Cardiac septum (tissue), 1 donor: ENCODE measurements at regions not wholly inside any gene's neighbourhood (a gene's known extent, or its start where the extent isn't known, plus 50 kb on each side); places are given as distances from the start of the nearest gene placed in this dataset.
"Not testable (repeated sequence)": the region's sequence is repeated elsewhere in the genome, so short reads cannot be mapped to it uniquely, and the experiment has no call there.

Experiments
- DNase-seq: peaks from one replicate; pipeline ENCODE4 v3.0.0-alpha.2; 2020; ENCODE audit warnings: low spot score
- intact Hi-C: fragments of 100-400 bp; cut with DNase I; formaldehyde crosslinking; loops from one replicate; pipeline ENCODE4 v1.14.0; 2022
- donor health status: DM: no; HTN: no; CAD: no.

- intact Hi-C loops = no loop called here
- no peak for DNase-seq
Measured at GRCh38 chr10:84571146-84571545, 242.8 kb downstream of the CCSER2 start.

- DNase-seq = no peak
- intact Hi-C loops = no loop called here
Measured at GRCh38 chr10:84574102-84574501, 245.7 kb downstream of the CCSER2 start.

GRCh38 chr10:84581976-84582375, 253.6 kb downstream of the CCSER2 start:
- intact Hi-C loops = no loop called here
- DNase-seq = no peak

- DNase-seq = no peak
- intact Hi-C loops = no loop called here
Measured at GRCh38 chr10:84583501-84583900, 255.1 kb downstream of the CCSER2 start.

GRCh38 chr10:84587789-84588188, 259.4 kb downstream of the CCSER2 start:
- no peak for DNase-seq
- intact Hi-C loops = no loop called here

GRCh38 chr10:84588426-84588825, 260.0 kb downstream of the CCSER2 start:
- intact Hi-C loops = no loop called here
- DNase-seq = no peak

GRCh38 chr10:84588971-84589370, 260.6 kb downstream of the CCSER2 start:
- intact Hi-C loops = no loop called here
- DNase-seq = no peak

GRCh38 chr10:84589526-84590205, 261.3 kb downstream of the CCSER2 start:
- intact Hi-C loops = no loop called here
- no peak for DNase-seq

- no peak for DNase-seq
- intact Hi-C loops = no loop called here
Measured at GRCh38 chr10:84590327-84591193, 262.2 kb downstream of the CCSER2 start.

GRCh38 chr10:84593506-84593905, 265.1 kb downstream of the CCSER2 start:
- intact Hi-C loops = no loop called here
- DNase-seq = no peak

GRCh38 chr10:84596585-84596984, 268.2 kb downstream of the CCSER2 start:
- intact Hi-C loops = no loop called here

GRCh38 chr10:84599254-84599653, 270.9 kb downstream of the CCSER2 start:
- intact Hi-C loops = no loop called here
- DNase-seq = no peak

More at GRCh38 chr10:84596585-84596984, 268.2 kb downstream of the CCSER2 start:
- no peak for DNase-seq

GRCh38 chr10:84600947-84601346, 272.6 kb downstream of the CCSER2 start:
- DNase-seq = no peak
- intact Hi-C loops = no loop called here

GRCh38 chr10:84602543-84602942, 274.2 kb downstream of the CCSER2 start:
- intact Hi-C loops, DNase-seq: not testable (repeated sequence)

- intact Hi-C loops = no loop called here
- no peak for DNase-seq
Measured at GRCh38 chr10:84603971-84604370, 275.6 kb downstream of the CCSER2 start.

GRCh38 chr10:84605802-84606201, 277.4 kb downstream of the CCSER2 start:
- intact Hi-C loops = no loop called here
- DNase-seq = no peak

GRCh38 chr10:84606428-84606827, 278.0 kb downstream of the CCSER2 start:
- DNase-seq = no peak
- intact Hi-C loops = no loop called here

GRCh38 chr10:84607044-84607443, 278.7 kb downstream of the CCSER2 start:
- DNase-seq = no peak
- intact Hi-C loops = no loop called here

- no peak for DNase-seq
- intact Hi-C loops = no loop called here
Measured at GRCh38 chr10:84607523-84607922, 279.1 kb downstream of the CCSER2 start.

- DNase-seq = no peak
- intact Hi-C loops = no loop called here
Measured at GRCh38 chr10:84608126-84608525, 279.7 kb downstream of the CCSER2 start.
